ENCODE measurements at regions not wholly inside any gene's neighbourhood (a gene's known extent, or its start where the extent isn't known, plus 50 kb on each side); places are given as distances from the start of the nearest gene placed in this dataset.
A peak's percentile ranks its signal among the peaks of the same experiment; 100 is the strongest.
"Not testable (repeated sequence)": the region's sequence is repeated elsewhere in the genome, so short reads cannot be mapped to it uniquely, and the experiment has no call there.

GRCh38 chr2:118449401-118449800 lies 361.1 kb downstream of the INSIG2 start:
- no peak for DNase-seq

GRCh38 chr2:118443596-118443995 lies 355.3 kb downstream of the INSIG2 start:
- peak in 1 of 2 experiments; percentile 7 for DNase-seq

GRCh38 chr2:118442996-118443553 lies 354.8 kb downstream of the INSIG2 start:
- DNase-seq = no peak

- no peak for DNase-seq
Observed at GRCh38 chr2:118442046-118442445, 353.8 kb downstream of the INSIG2 start.

GRCh38 chr2:118440404-118441098 lies 352.3 kb downstream of the INSIG2 start:
- no peak for DNase-seq

- no peak for DNase-seq
Observed at GRCh38 chr2:118437501-118437900, 349.2 kb downstream of the INSIG2 start.

GRCh38 chr2:118431997-118432396 lies 343.7 kb downstream of the INSIG2 start:
- DNase-seq = no peak

- no peak for DNase-seq
Observed at GRCh38 chr2:118431586-118431985, 343.3 kb downstream of the INSIG2 start.

- DNase-seq = no peak
Observed at GRCh38 chr2:118431165-118431517, 342.9 kb downstream of the INSIG2 start.

- DNase-seq = no peak
Observed at GRCh38 chr2:118430510-118431164, 342.4 kb downstream of the INSIG2 start.

- no peak for DNase-seq
Observed at GRCh38 chr2:118425191-118425590, 336.9 kb downstream of the INSIG2 start.

GRCh38 chr2:118423776-118424175 lies 335.5 kb downstream of the INSIG2 start:
- DNase-seq = no peak

GRCh38 chr2:118421648-118422047 lies 333.4 kb downstream of the INSIG2 start:
- no peak for DNase-seq

GRCh38 chr2:118417406-118418120 lies 329.3 kb downstream of the INSIG2 start:
- no peak for DNase-seq

- not testable (repeated sequence) for DNase-seq
Observed at GRCh38 chr2:118415186-118415585, 326.9 kb downstream of the INSIG2 start.

GRCh38 chr2:118403658-118404451 lies 315.6 kb downstream of the INSIG2 start:
- no peak for DNase-seq

GRCh38 chr2:118388771-118389170 lies 300.5 kb downstream of the INSIG2 start:
- DNase-seq = no peak

GRCh38 chr2:118387509-118387908 lies 299.2 kb downstream of the INSIG2 start:
- DNase-seq = no peak

GRCh38 chr2:118386641-118387302 lies 298.5 kb downstream of the INSIG2 start:
- DNase-seq = no peak

- DNase-seq = no peak
Observed at GRCh38 chr2:118380915-118381653, 292.8 kb downstream of the INSIG2 start.

- no peak for DNase-seq
Observed at GRCh38 chr2:118375907-118376485, 287.7 kb downstream of the INSIG2 start.

Data from SW 1271 (cell line).